ENCODE measurements at regions not wholly inside any gene's neighbourhood (a gene's known extent, or its start where the extent isn't known, plus 50 kb on each side); places are given as distances from the start of the nearest gene placed in this dataset.

- no peak for TF ChIP-seq CTCF (IDR thresholded peaks at IDR 0.05; ENCODE audit: borderline replicate concordance, insufficient read depth, low read depth, low read length)
- H3K4me3 ChIP-seq (ENCODE audit: low read depth, low read length): no peak overlapping the region
Observed at GRCh38 chr4:52231526-52231925, 180.4 kb downstream of the SPATA18 start.

- no peak overlapping the region for H3K4me3 ChIP-seq (ENCODE audit: low read depth, low read length)
- TF ChIP-seq CTCF (IDR thresholded peaks at IDR 0.05; ENCODE audit: borderline replicate concordance, insufficient read depth, low read depth, low read length): no peak
Observed at GRCh38 chr4:52234561-52235440, 183.7 kb downstream of the SPATA18 start.

- no peak for TF ChIP-seq CTCF (IDR thresholded peaks at IDR 0.05; ENCODE audit: borderline replicate concordance, insufficient read depth, low read depth, low read length)
- no peak overlapping the region for H3K4me3 ChIP-seq (ENCODE audit: low read depth, low read length)
Observed at GRCh38 chr4:52235552-52236201, 184.6 kb downstream of the SPATA18 start.

- TF ChIP-seq CTCF (IDR thresholded peaks at IDR 0.05; ENCODE audit: borderline replicate concordance, insufficient read depth, low read depth, low read length): no peak
- H3K4me3 ChIP-seq (ENCODE audit: low read depth, low read length): no peak overlapping the region
Observed at GRCh38 chr4:52241916-52242315, 190.8 kb downstream of the SPATA18 start.

GRCh38 chr4:52243367-52243766 is 192.3 kb downstream of the SPATA18 start:
- TF ChIP-seq CTCF (IDR thresholded peaks at IDR 0.05; ENCODE audit: borderline replicate concordance, insufficient read depth, low read depth, low read length): no peak
- no peak overlapping the region for H3K4me3 ChIP-seq (ENCODE audit: low read depth, low read length)

GRCh38 chr4:52244103-52244775 is 193.1 kb downstream of the SPATA18 start:
- no peak overlapping the region for H3K4me3 ChIP-seq (ENCODE audit: low read depth, low read length)
- no peak for TF ChIP-seq CTCF (IDR thresholded peaks at IDR 0.05; ENCODE audit: borderline replicate concordance, insufficient read depth, low read depth, low read length)

Measured in GM12875 (cell line).